ENCODE measurements at regions not wholly inside any gene's neighbourhood (a gene's known extent, or its start where the extent isn't known, plus 50 kb on each side); places are given as distances from the start of the nearest gene placed in this dataset.

GRCh38 chr15:89406940-89407607 is 72.5 kb upstream of the POLG start:
- no peak overlapping the region for H3K4me3 ChIP-seq (ENCODE audit: low read depth, low read length)
- no peaks in the 10 kb centered on the region for H3K36me3 ChIP-seq
- no peak for TF ChIP-seq CTCF (IDR thresholded peaks at IDR 0.05; ENCODE audit: low read depth, low read length)
- H3K4me1 ChIP-seq = no peaks in the 10 kb centered on the region
- DNase-seq = no peak
- H3K9me3 ChIP-seq = no peaks in the 10 kb centered on the region
- H3K27me3 ChIP-seq = no peaks in the 10 kb centered on the region

- no peak for DNase-seq
- no peak for TF ChIP-seq CTCF (IDR thresholded peaks at IDR 0.05; ENCODE audit: low read depth, low read length)
- H3K27me3 ChIP-seq = no peaks in the 10 kb centered on the region
- H3K36me3 ChIP-seq = no peaks in the 10 kb centered on the region
- no peaks in the 10 kb centered on the region for H3K9me3 ChIP-seq
- no peaks in the 10 kb centered on the region for H3K4me1 ChIP-seq
- no peak overlapping the region for H3K4me3 ChIP-seq (ENCODE audit: low read depth, low read length)
These were observed 71.8 kb upstream of the POLG start for GRCh38 chr15:89406218-89406939.

- DNase-seq = no peak
- Histone ChIP-seq H3K4me1 (no peaks in the 10 kb centered on the region; the same call in 1 of the 2 replicates), H3K4me3 (ENCODE audit: low read depth, low read length) (no peak overlapping the region), H3K36me3 (no peaks in the 10 kb centered on the region), H3K9me3 (no peaks in the 10 kb centered on the region), H3K27me3 (no peaks in the 10 kb centered on the region)
- no peak for TF ChIP-seq CTCF (IDR thresholded peaks at IDR 0.05; ENCODE audit: low read depth, low read length)
These were observed 70.9 kb upstream of the POLG start for GRCh38 chr15:89405494-89405893.

- H3K27me3 ChIP-seq = no peaks in the 10 kb centered on the region
- peaks cover 3% of the 10 kb centered on the region; the same call in 1 of the 2 replicates for H3K4me1 ChIP-seq
- no peak for DNase-seq
- H3K36me3 ChIP-seq = no peaks in the 10 kb centered on the region
- no peak for TF ChIP-seq CTCF (IDR thresholded peaks at IDR 0.05; ENCODE audit: low read depth, low read length)
- no peaks in the 10 kb centered on the region for H3K9me3 ChIP-seq
- no peak overlapping the region for H3K4me3 ChIP-seq (ENCODE audit: low read depth, low read length)
These were observed 69.4 kb upstream of the POLG start for GRCh38 chr15:89404023-89404422.

- Histone ChIP-seq H3K9me3 (no peaks in the 10 kb centered on the region), H3K4me3 (ENCODE audit: low read depth, low read length) (no peak overlapping the region), H3K36me3 (no peaks in the 10 kb centered on the region), H3K4me1 (peaks cover 4% of the 10 kb centered on the region; the same call in 1 of the 2 replicates), H3K27me3 (no peaks in the 10 kb centered on the region)
- no peak for DNase-seq
- no peak for TF ChIP-seq CTCF (IDR thresholded peaks at IDR 0.05; ENCODE audit: low read depth, low read length)
These were observed 67.8 kb upstream of the POLG start for GRCh38 chr15:89402518-89402805.
